ENCODE measurements at regions not wholly inside any gene's neighbourhood (a gene's known extent, or its start where the extent isn't known, plus 50 kb on each side); places are given as distances from the start of the nearest gene placed in this dataset.
"Not testable (repeated sequence)": the region's sequence is repeated elsewhere in the genome, so short reads cannot be mapped to it uniquely, and the experiment has no call there.

DNA sequence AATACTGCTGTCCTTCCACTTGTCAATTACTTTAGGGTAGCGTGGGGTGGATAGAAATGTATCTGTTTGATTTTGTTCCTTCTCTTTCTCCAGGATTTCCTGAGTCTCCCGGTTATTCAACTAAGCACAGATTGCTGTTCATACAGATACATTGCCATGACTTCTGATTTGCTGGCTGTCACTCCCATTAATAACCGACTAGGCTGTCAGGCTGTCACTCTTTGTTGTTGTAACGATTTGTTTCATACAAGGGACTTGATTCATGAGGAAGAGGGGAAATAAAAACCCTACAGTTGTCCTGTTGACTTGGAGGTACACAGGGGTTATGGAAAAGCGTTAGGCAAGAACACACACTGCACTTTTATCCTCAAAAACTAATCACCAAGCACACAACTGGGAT is 302.7 kb upstream of the SMIM21 start:
- H3K9ac ChIP-seq (ENCODE audit: low read length), result no peak overlapping the region
- H3K4me3 ChIP-seq (ENCODE audit: low read depth in 1 of 2, low read length in 2 of 2), result no peak overlapping the region
- no peaks in the 10 kb centered on the region for H3K36me3 ChIP-seq (ENCODE audit: insufficient read depth, low read length)
- H3K9me3 ChIP-seq (ENCODE audit: low read length), result no peaks in the 10 kb centered on the region
- H3K27ac ChIP-seq (ENCODE audit: low read depth, low read length), result no peak overlapping the region
- no peaks in the 10 kb centered on the region for H3K4me1 ChIP-seq (ENCODE audit: insufficient read depth, low read length)
- H3K27me3 ChIP-seq (ENCODE audit: control insufficient read depth in 1 of 2, insufficient read depth in 2 of 2, low read length in 2 of 2), result no peaks in the 10 kb centered on the region

DNA sequence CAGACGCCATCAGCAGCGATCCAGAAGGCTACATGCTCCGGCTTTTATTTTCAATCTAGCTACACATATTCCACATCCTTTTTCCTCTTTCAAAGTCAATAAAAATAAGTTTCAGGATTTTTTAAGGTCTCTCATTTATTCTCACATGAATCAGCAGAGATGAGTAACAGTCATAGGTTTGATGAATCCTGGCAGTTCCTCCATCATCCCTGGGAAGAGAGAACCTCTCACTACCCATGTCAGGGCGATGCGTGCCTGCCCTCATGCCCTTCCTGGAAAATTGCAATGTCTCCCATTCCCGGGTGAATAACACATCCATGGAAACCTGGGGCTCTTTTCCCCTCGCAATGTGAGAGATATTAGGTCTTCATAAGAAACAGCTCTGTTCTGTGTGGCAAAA is 301.1 kb upstream of the SMIM21 start:
- no peaks in the 10 kb centered on the region for H3K27me3 ChIP-seq (ENCODE audit: control insufficient read depth in 1 of 2, insufficient read depth in 2 of 2, low read length in 2 of 2)
- H3K4me3 ChIP-seq (ENCODE audit: low read depth in 1 of 2, low read length in 2 of 2), result no peak overlapping the region
- no peak overlapping the region for H3K9ac ChIP-seq (ENCODE audit: low read length)
- H3K36me3 ChIP-seq (ENCODE audit: insufficient read depth, low read length), result no peaks in the 10 kb centered on the region
- no peaks in the 10 kb centered on the region for H3K9me3 ChIP-seq (ENCODE audit: low read length)
- H3K27ac ChIP-seq (ENCODE audit: low read depth, low read length), result no peak overlapping the region
- no peaks in the 10 kb centered on the region for H3K4me1 ChIP-seq (ENCODE audit: insufficient read depth, low read length)

DNA sequence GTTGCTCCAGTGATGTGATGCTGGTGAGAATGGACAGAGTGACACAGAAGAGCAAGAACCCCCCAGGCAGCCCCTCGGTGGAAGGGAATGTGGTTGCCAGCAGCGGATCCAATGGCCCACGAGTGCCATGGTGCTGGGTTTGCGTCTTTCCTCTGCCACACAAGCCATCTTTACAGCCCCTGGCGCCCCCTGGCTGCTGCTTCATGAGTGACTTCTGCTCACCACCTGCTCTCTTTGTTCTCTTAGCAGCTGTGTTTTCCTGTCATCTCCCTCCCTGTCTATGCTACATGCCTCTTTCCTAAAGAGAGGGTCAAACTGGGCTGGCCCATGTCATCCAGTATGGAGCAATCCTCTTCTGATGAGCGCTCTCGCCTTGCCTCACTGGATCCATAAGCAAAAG is 300.0 kb upstream of the SMIM21 start:
- no peaks in the 10 kb centered on the region for H3K4me1 ChIP-seq (ENCODE audit: insufficient read depth, low read length)
- H3K4me3 ChIP-seq (ENCODE audit: low read depth in 1 of 2, low read length in 2 of 2), result no peak overlapping the region
- no peaks in the 10 kb centered on the region for H3K27me3 ChIP-seq (ENCODE audit: control insufficient read depth in 1 of 2, insufficient read depth in 2 of 2, low read length in 2 of 2)
- H3K9me3 ChIP-seq (ENCODE audit: low read length), result no peaks in the 10 kb centered on the region
- H3K27ac ChIP-seq (ENCODE audit: low read depth, low read length), result no peak overlapping the region
- H3K9ac ChIP-seq (ENCODE audit: low read length), result no peak overlapping the region
- no peaks in the 10 kb centered on the region for H3K36me3 ChIP-seq (ENCODE audit: insufficient read depth, low read length)

DNA sequence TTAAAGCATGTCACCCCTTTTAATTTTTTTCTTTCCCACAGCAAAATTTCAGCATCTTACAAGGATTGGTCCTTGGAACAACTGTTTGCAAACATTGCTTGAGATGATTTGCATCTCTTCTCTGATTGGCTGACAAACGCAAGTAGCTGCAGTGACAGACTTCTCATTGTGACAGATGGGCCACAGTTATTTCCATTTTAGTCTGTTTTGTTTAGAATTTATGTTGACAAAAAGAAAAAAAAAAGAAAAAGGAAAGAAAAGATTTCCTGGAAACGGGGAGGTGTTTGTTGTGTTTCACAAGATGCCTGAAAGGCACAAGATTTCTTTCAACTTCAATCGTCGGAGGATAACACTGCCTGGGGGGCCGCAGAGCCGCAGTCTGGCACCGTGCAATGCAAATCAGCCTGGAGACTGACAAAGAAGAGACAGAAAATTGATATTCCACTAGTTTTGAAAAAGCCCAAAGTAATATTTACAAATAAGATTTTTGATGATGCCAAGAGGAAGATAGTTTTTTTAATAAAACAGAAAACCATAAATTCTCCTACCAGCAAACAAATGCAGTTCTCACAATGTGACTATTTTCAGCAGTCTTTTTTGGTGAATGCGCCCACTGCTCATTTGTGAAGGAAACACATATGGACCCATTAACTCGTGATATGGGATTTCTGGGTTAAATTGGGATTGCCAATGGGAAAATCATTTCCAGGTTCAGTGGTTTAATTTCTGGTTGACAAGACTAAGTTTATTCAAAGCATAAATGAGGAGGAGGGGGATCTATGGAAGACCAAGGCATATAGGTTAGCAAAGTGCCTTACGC is 296.2 kb upstream of the SMIM21 start:
- H3K27me3 ChIP-seq (ENCODE audit: control insufficient read depth in 1 of 2, insufficient read depth in 2 of 2, low read length in 2 of 2), result no peaks in the 10 kb centered on the region
- no peak overlapping the region for H3K27ac ChIP-seq (ENCODE audit: low read depth, low read length)
- no peaks in the 10 kb centered on the region for H3K4me1 ChIP-seq (ENCODE audit: insufficient read depth, low read length)
- no peaks in the 10 kb centered on the region for H3K9me3 ChIP-seq (ENCODE audit: low read length)
- no peak overlapping the region for H3K9ac ChIP-seq (ENCODE audit: low read length)
- no peak overlapping the region for H3K4me3 ChIP-seq (ENCODE audit: low read depth in 1 of 2, low read length in 2 of 2)
- no peaks in the 10 kb centered on the region for H3K36me3 ChIP-seq (ENCODE audit: insufficient read depth, low read length)

DNA sequence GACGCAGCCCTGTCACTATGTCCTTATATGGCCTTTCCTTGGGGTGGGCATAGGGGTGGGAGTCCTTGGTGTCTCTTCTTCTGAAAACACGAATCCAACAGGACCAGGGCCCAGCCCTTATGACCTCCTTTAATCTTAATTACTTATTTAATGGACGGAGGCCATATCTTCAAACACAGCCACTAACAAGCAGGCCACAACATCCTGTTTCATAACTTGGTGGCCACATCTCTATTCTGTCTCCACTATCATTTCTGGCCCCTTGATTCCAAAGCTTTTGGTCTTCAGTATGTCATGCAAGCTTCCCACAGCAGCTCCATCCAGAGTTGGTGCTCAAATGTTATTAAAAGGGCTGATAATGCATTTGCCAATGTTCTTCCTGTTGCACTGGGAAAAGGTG is 287.3 kb upstream of the SMIM21 start:
- H3K36me3 ChIP-seq (ENCODE audit: insufficient read depth, low read length), result no peaks in the 10 kb centered on the region
- no peaks in the 10 kb centered on the region for H3K27me3 ChIP-seq (ENCODE audit: control insufficient read depth in 1 of 2, insufficient read depth in 2 of 2, low read length in 2 of 2)
- no peak overlapping the region for H3K27ac ChIP-seq (ENCODE audit: low read depth, low read length)
- no peak overlapping the region for H3K9ac ChIP-seq (ENCODE audit: low read length)
- no peak overlapping the region for H3K4me3 ChIP-seq (ENCODE audit: low read depth in 1 of 2, low read length in 2 of 2)
- H3K4me1 ChIP-seq (ENCODE audit: insufficient read depth, low read length), result no peaks in the 10 kb centered on the region
- H3K9me3 ChIP-seq (ENCODE audit: low read length), result no peaks in the 10 kb centered on the region

DNA sequence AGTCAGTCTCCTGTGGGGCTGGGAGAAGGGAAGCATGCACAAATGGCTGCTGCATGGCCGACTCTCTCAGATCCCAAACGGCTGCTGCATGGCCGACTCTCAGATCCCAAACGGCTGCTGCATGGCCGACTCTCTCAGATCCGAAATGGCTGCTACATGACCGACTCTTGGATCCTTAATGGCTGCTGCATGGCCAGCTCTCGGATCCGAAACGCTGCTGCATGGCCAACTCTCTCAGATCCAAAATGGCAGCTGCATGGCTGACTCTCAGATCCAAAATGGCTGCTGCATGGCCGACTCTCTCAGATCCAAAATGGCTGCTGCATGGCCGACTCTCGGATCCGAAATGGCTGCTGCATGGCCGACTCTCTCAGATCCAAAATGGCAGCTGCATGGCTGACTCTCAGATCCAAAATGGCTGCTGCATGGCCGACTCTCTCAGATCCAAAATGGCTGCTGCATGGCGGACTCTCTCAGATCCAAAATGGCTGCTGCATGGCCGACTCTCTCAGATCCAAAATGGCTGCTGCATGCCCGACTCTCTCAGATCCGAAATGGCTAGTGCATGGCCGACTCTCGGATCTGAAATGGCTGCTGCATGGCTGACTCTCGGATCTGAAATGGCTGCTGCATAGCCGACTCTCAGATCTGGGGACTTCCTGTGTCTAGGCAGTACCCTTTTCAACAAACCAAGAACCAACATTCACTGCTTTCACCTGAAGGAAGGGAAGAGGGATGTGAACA is 284.8 kb upstream of the SMIM21 start:
- H3K4me1 ChIP-seq (ENCODE audit: insufficient read depth, low read length); H3K27ac ChIP-seq (ENCODE audit: low read depth, low read length); H3K4me3 ChIP-seq (ENCODE audit: low read depth in 1 of 2, low read length in 2 of 2); H3K9ac ChIP-seq (ENCODE audit: low read length); H3K36me3 ChIP-seq (ENCODE audit: insufficient read depth, low read length); H3K9me3 ChIP-seq (ENCODE audit: low read length); H3K27me3 ChIP-seq (ENCODE audit: control insufficient read depth in 1 of 2, insufficient read depth in 2 of 2, low read length in 2 of 2): not testable (repeated sequence)

DNA sequence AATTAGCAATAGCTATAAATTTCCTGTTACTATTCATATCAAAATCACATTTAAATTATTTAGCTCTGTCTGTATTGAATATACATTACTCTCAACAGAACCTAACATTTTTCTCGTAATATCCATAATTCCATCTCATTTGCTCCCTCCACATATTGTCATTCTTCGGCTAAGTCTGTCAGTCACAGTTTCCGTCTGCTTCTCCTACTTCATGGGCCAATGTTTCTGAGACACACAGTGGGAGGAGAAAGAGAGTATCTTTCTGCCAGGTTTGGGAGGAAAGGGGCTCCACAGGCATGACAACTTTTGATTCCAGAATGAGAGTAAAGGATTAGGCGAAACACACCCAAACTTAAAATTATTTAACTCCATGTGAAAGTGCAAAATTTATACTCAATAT is 273.1 kb upstream of the SMIM21 start:
- Histone ChIP-seq H3K36me3 (ENCODE audit: insufficient read depth, low read length) (no peaks in the 10 kb centered on the region), H3K4me3 (ENCODE audit: low read depth in 1 of 2, low read length in 2 of 2) (no peak overlapping the region), H3K9ac (ENCODE audit: low read length) (no peak overlapping the region), H3K9me3 (ENCODE audit: low read length) (no peaks in the 10 kb centered on the region), H3K27ac (ENCODE audit: low read depth, low read length) (no peak overlapping the region), H3K4me1 (ENCODE audit: insufficient read depth, low read length) (peaks cover 9% of the 10 kb centered on the region), H3K27me3 (ENCODE audit: control insufficient read depth in 1 of 2, insufficient read depth in 2 of 2, low read length in 2 of 2) (no peaks in the 10 kb centered on the region)

DNA sequence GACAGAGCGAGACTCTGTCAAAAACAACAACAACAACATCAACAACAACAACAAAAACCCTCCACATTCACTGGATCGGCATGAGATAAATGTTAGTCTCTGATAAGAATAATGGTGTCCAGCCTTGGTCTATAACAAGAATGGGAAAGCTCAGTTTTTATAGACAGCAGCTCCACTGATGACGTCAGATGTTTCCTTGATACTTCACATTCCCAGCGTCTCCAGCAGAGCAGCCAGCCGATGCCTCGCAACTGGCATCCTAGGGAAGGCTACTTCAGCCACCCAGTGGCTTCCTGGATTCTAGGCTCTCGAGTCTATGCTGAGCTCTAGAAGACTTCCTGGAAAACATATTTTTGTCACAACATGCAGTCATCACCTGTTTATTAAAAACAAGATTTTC is 271.4 kb upstream of the SMIM21 start:
- Histone ChIP-seq H3K36me3 (ENCODE audit: insufficient read depth, low read length) (no peaks in the 10 kb centered on the region), H3K4me1 (ENCODE audit: insufficient read depth, low read length) (peaks cover 9% of the 10 kb centered on the region), H3K9ac (ENCODE audit: low read length) (no peak overlapping the region), H3K27ac (ENCODE audit: low read depth, low read length) (no peak overlapping the region), H3K27me3 (ENCODE audit: control insufficient read depth in 1 of 2, insufficient read depth in 2 of 2, low read length in 2 of 2) (no peaks in the 10 kb centered on the region), H3K9me3 (ENCODE audit: low read length) (no peaks in the 10 kb centered on the region), H3K4me3 (ENCODE audit: low read depth in 1 of 2, low read length in 2 of 2) (no peak overlapping the region)

DNA sequence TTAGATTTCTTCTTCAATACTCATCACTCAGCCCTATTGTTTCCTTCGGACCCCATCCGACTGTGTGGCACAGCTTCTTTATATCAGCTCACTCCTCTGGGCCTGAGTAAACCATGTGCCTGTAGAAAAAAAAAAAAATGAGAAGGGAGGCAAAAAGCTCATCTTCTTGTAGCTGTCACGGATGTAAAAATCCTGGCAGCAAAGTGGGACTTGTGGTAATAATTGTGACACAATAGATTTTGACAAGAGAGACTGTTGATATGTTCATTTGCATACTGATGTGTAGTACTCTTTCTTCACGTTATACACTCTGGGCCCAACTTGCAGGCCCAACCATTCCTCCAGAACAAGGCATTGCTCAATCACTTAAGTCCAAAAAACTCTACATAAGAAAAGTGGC is 270.0 kb upstream of the SMIM21 start:
- H3K4me1 ChIP-seq (ENCODE audit: insufficient read depth, low read length), result peaks cover 9% of the 10 kb centered on the region
- H3K9me3 ChIP-seq (ENCODE audit: low read length), result no peaks in the 10 kb centered on the region
- no peak overlapping the region for H3K27ac ChIP-seq (ENCODE audit: low read depth, low read length)
- no peaks in the 10 kb centered on the region for H3K27me3 ChIP-seq (ENCODE audit: control insufficient read depth in 1 of 2, insufficient read depth in 2 of 2, low read length in 2 of 2)
- no peaks in the 10 kb centered on the region for H3K36me3 ChIP-seq (ENCODE audit: insufficient read depth, low read length)
- no peak overlapping the region for H3K9ac ChIP-seq (ENCODE audit: low read length)
- H3K4me3 ChIP-seq (ENCODE audit: low read depth in 1 of 2, low read length in 2 of 2), result no peak overlapping the region

DNA sequence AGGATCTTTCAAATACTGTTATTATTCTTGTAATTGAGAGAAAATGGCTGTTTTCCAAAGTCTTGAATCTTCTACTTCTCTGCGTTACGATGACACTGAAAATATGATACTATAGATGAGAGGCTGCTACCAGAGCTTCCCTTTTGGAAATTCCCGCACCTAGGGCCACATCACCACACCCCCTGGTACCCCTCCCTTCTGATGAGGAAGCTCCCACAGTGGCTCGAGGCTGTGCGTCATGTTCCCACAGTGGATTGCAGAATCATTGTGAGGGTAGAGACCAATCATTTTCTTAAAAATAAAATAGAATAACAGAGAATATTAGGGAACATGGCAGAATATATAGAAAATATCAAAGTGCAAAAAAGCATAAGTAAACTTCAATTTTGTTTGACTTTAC is 268.9 kb upstream of the SMIM21 start:
- Histone ChIP-seq H3K27me3 (ENCODE audit: control insufficient read depth in 1 of 2, insufficient read depth in 2 of 2, low read length in 2 of 2) (no peaks in the 10 kb centered on the region), H3K36me3 (ENCODE audit: insufficient read depth, low read length) (no peaks in the 10 kb centered on the region), H3K4me3 (ENCODE audit: low read depth in 1 of 2, low read length in 2 of 2) (no peak overlapping the region), H3K4me1 (ENCODE audit: insufficient read depth, low read length) (peaks cover 9% of the 10 kb centered on the region), H3K9ac (ENCODE audit: low read length) (no peak overlapping the region), H3K27ac (ENCODE audit: low read depth, low read length) (no peak overlapping the region), H3K9me3 (ENCODE audit: low read length) (no peaks in the 10 kb centered on the region)

DNA sequence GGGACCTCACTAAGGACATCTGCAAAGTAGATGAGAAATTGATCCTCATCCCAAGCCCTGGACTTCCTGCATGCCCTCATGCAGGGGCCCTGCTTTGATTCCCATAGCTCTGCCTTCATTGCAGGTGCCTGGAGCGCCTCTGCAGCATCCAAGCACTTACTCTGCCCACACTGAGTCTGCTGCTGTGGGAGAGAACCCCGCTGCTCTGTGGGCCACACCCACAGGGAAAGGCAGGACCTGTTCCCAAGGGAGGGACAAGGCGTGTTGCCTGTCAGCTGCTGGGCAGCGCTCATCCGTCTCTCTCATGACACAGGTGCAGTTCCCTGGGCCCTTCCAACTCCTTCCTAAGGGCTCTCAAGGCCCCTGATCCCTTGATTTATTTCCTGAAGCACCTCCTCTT is 266.8 kb upstream of the SMIM21 start:
- no peaks in the 10 kb centered on the region for H3K27me3 ChIP-seq (ENCODE audit: control insufficient read depth in 1 of 2, insufficient read depth in 2 of 2, low read length in 2 of 2)
- H3K36me3 ChIP-seq (ENCODE audit: insufficient read depth, low read length), result no peaks in the 10 kb centered on the region
- no peak overlapping the region for H3K9ac ChIP-seq (ENCODE audit: low read length)
- H3K4me3 ChIP-seq (ENCODE audit: low read depth in 1 of 2, low read length in 2 of 2), result no peak overlapping the region
- no peaks in the 10 kb centered on the region for H3K9me3 ChIP-seq (ENCODE audit: low read length)
- no peaks in the 10 kb centered on the region for H3K4me1 ChIP-seq (ENCODE audit: insufficient read depth, low read length)
- H3K27ac ChIP-seq (ENCODE audit: low read depth, low read length), result no peak overlapping the region

DNA sequence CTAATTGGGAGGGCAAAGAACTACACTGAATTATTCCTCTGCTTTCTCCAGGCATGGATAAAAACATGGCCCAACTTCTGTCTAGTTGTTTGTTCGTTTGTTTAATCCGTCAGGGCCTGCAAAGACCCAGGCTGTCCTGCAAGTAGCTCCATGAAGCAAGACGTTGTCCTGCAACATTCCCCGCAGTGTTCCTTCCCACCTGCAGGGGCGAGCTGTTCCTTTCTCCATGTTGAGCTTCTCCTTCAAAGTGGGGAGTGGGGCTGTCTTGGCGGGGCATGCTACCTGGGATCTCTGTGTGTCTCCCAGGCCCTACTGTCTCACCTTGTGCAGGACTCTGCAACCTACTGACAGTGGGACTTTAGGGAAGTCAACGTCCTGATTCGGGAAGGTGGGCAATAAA is 264.0 kb upstream of the SMIM21 start:
- no peaks in the 10 kb centered on the region for H3K9me3 ChIP-seq (ENCODE audit: low read length)
- no peak overlapping the region for H3K4me3 ChIP-seq (ENCODE audit: low read depth in 1 of 2, low read length in 2 of 2)
- peaks cover 9% of the 10 kb centered on the region for H3K4me1 ChIP-seq (ENCODE audit: insufficient read depth, low read length)
- no peaks in the 10 kb centered on the region for H3K36me3 ChIP-seq (ENCODE audit: insufficient read depth, low read length)
- H3K27me3 ChIP-seq (ENCODE audit: control insufficient read depth in 1 of 2, insufficient read depth in 2 of 2, low read length in 2 of 2), result no peaks in the 10 kb centered on the region
- no peak overlapping the region for H3K9ac ChIP-seq (ENCODE audit: low read length)
- H3K27ac ChIP-seq (ENCODE audit: low read depth, low read length), result no peak overlapping the region
